Fibroblast of lung (primary cell): ENCODE measurements at regions not wholly inside any gene's neighbourhood (a gene's known extent, or its start where the extent isn't known, plus 50 kb on each side); places are given as distances from the start of the nearest gene placed in this dataset.

Experiments used
- DNase-seq, 2 donors: peaks; one replicate each; pipeline versions ENCODE4 v3.0.0 to v3.0.0-alpha.2; 2010; ENCODE audit warnings: low read depth in 2 of 2
- H2AFZ ChIP-seq: 2 replicates; pipeline ENCODE4 v1.5.1; 2012; ENCODE audit warnings: low read length, control low read depth, inconsistent platforms
- H3K27ac ChIP-seq: 2 replicates; pipeline ENCODE4 v1.5.1; 2011; ENCODE audit warnings: low read length, control low read depth; ENCODE audit not compliant: insufficient read depth
- H3K27me3 ChIP-seq: 2 replicates; pipeline ENCODE4 v1.5.1; 2011; ENCODE audit warnings: mild to moderate bottlenecking, low read length; ENCODE audit not compliant: control insufficient read depth, insufficient read depth
- H3K36me3 ChIP-seq: 2 replicates; pipeline ENCODE4 v1.5.1; 2011; ENCODE audit warnings: low read length; ENCODE audit not compliant: control insufficient read depth, insufficient read depth
- H3K4me1 ChIP-seq: 2 replicates; pipeline ENCODE4 v1.5.1; 2011; ENCODE audit warnings: low read length; ENCODE audit not compliant: control insufficient read depth, insufficient read depth; ENCODE audit errors: extremely low read depth
- H3K4me2 ChIP-seq: 2 replicates; pipeline ENCODE4 v1.5.1; 2011; ENCODE audit warnings: low read length, control low read depth; ENCODE audit not compliant: insufficient read depth; ENCODE audit errors: extremely low read depth
- H3K4me3 ChIP-seq, 4 experiments: fragments of 200-600 bp in 1 of 4; sonication (generic) in 1 of 4; replicated peaks in 1 of 4; 2 replicates each; pipeline ENCODE4 v1.5.1; 2011 to 2016; ENCODE audit warnings: low read length in 4 of 4, low read depth in 3 of 4, mild to moderate bottlenecking in 3 of 4, control low read depth in 2 of 4, inconsistent platforms in 1 of 4, mixed read lengths in 1 of 4; ENCODE audit not compliant: insufficient read depth in 1 of 4; ENCODE audit errors: control extremely low read depth in 1 of 4
- H3K79me2 ChIP-seq: 2 replicates; pipeline ENCODE4 v1.5.1; 2012; ENCODE audit warnings: mild to moderate bottlenecking, low read length, inconsistent platforms; ENCODE audit not compliant: control insufficient read depth, insufficient read depth
- H3K9ac ChIP-seq: 2 replicates; pipeline ENCODE4 v1.5.1; 2011; ENCODE audit warnings: mild to moderate bottlenecking, low read length, control low read depth; ENCODE audit not compliant: insufficient read depth
- H3K9me3 ChIP-seq: 2 replicates; pipeline ENCODE4 v1.5.1; 2012; ENCODE audit warnings: low read depth, low read length; ENCODE audit not compliant: control insufficient read depth, insufficient read depth
- H4K20me1 ChIP-seq: 2 replicates; pipeline ENCODE4 v1.5.1; 2011; ENCODE audit warnings: low read length; ENCODE audit not compliant: control insufficient read depth, insufficient read depth; ENCODE audit errors: extremely low read depth
- CTCF ChIP-seq, 2 donors: IDR thresholded peaks in 1 of 2; conservative IDR thresholded peaks in 1 of 2; 1 replicate in 1 of 2; 2 replicates in 1 of 2; pipeline ENCODE4 v1.5.1; 2011 to 2012; ENCODE audit warnings: low read length in 2 of 2, control low read depth in 1 of 2, inconsistent platforms in 1 of 2, low read depth in 1 of 2, mild to moderate bottlenecking in 1 of 2
- EZH2 ChIP-seq: IDR thresholded peaks from 2 replicates; pipeline ENCODE4 v1.5.1; 2012; ENCODE audit warnings: low read length, control low read depth, mild to moderate bottlenecking; ENCODE audit errors: missing control alignments

- no peaks in the 10 kb centered on the region for H3K9me3 ChIP-seq
- peaks cover 9% of the 10 kb centered on the region for H3K4me1 ChIP-seq
- DNase-seq = no peak
- H2AFZ ChIP-seq = no peak overlapping the region
- H3K27me3 ChIP-seq = no peaks in the 10 kb centered on the region
- no peaks in the 10 kb centered on the region for H4K20me1 ChIP-seq
- no peaks in the 10 kb centered on the region for H3K79me2 ChIP-seq
- no peak overlapping the region for H3K4me3 ChIP-seq
- no peak for TF ChIP-seq CTCF (conservative IDR thresholded peaks at IDR 0.05 in 1 of 2, IDR thresholded peaks at IDR 0.05 in 1 of 2; ENCODE audit: low read depth in 1 of 2, low read length in 2 of 2)
- no peak for TF ChIP-seq EZH2
- no peak overlapping the region for H3K4me2 ChIP-seq
- H3K27ac ChIP-seq = no peak overlapping the region
- H3K9ac ChIP-seq = no peak overlapping the region
- no peaks in the 10 kb centered on the region for H3K36me3 ChIP-seq
Measured at GRCh38 chr6:11633741-11634509, 96.4 kb downstream of the TMEM170B start.

GRCh38 chr6:11634948-11635347 is 97.4 kb downstream of the TMEM170B start:
- H2AFZ ChIP-seq = no peak overlapping the region
- TF ChIP-seq CTCF (conservative IDR thresholded peaks at IDR 0.05 in 1 of 2, IDR thresholded peaks at IDR 0.05 in 1 of 2; ENCODE audit: low read depth in 1 of 2, low read length in 2 of 2) (no peak), EZH2 (no peak)
- peaks cover 9% of the 10 kb centered on the region for H3K4me1 ChIP-seq

GRCh38 chr6:11636121-11636520 is 98.6 kb downstream of the TMEM170B start:
- Histone ChIP-seq H3K9me3 (no peaks in the 10 kb centered on the region), H3K9ac (no peak overlapping the region), H3K27me3 (no peaks in the 10 kb centered on the region), H3K79me2 (no peaks in the 10 kb centered on the region), H2AFZ (no peak overlapping the region), H3K4me3 (no peak overlapping the region), H3K36me3 (no peaks in the 10 kb centered on the region), H3K4me1 (peaks cover 9% of the 10 kb centered on the region), H4K20me1 (no peaks in the 10 kb centered on the region), H3K4me2 (no peak overlapping the region), H3K27ac (no peak overlapping the region)
- no peak for DNase-seq
- TF ChIP-seq CTCF (conservative IDR thresholded peaks at IDR 0.05 in 1 of 2, IDR thresholded peaks at IDR 0.05 in 1 of 2; ENCODE audit: low read depth in 1 of 2, low read length in 2 of 2) = no peak
- TF ChIP-seq EZH2 = no peak

More at GRCh38 chr6:11634948-11635347, 97.4 kb downstream of the TMEM170B start:
- no peak overlapping the region for H3K9ac ChIP-seq
- no peak overlapping the region for H3K4me3 ChIP-seq
- no peaks in the 10 kb centered on the region for H3K9me3 ChIP-seq
- H3K79me2 ChIP-seq = no peaks in the 10 kb centered on the region
- no peaks in the 10 kb centered on the region for H4K20me1 ChIP-seq
- DNase-seq = no peak
- no peak overlapping the region for H3K4me2 ChIP-seq
- H3K27ac ChIP-seq = no peak overlapping the region
- H3K27me3 ChIP-seq = no peaks in the 10 kb centered on the region
- no peaks in the 10 kb centered on the region for H3K36me3 ChIP-seq
